Lung (tissue), 11 donors: ENCODE measurements at regions not wholly inside any gene's neighbourhood (a gene's known extent, or its start where the extent isn't known, plus 50 kb on each side); places are given as distances from the start of the nearest gene placed in this dataset.

Experiments
- ATAC-seq: fragments of 200-7000 bp; cut with Tn5 transposase; one replicate; pipeline ENCODE4 v1.9.1; 2020; ENCODE audit warnings: moderate number of reproducible peaks; ENCODE audit not compliant: insufficient read depth, low FRiP score
- DNase-seq, 3 donors: peaks; one replicate each; pipeline ENCODE4 v3.0.0-alpha.2; 2013 to 2017
- H3K27ac ChIP-seq, 2 donors: one replicate each; pipeline ENCODE4 v1.5.1; 2013; ENCODE audit warnings: mild to moderate bottlenecking in 2 of 2, moderate library complexity in 2 of 2, control low read depth in 1 of 2, inconsistent platforms in 1 of 2, low read depth in 1 of 2, low read length in 1 of 2
- H3K27me3 ChIP-seq, 3 donors: one replicate each; pipeline ENCODE4 v1.5.1; 2013; ENCODE audit warnings: low read length in 2 of 3; ENCODE audit not compliant: control insufficient read depth in 3 of 3, insufficient read depth in 3 of 3
- H3K36me3 ChIP-seq, 4 donors: one replicate each; pipeline ENCODE4 v1.5.1; 2013; ENCODE audit warnings: low read length in 4 of 4, mild to moderate bottlenecking in 1 of 4, moderate library complexity in 1 of 4; ENCODE audit not compliant: control insufficient read depth in 4 of 4, insufficient read depth in 4 of 4
- H3K4me1 ChIP-seq, 5 donors: one replicate each; pipeline ENCODE4 v1.5.1; 2013; ENCODE audit warnings: low read length in 5 of 5, mild to moderate bottlenecking in 2 of 5, moderate library complexity in 1 of 5; ENCODE audit not compliant: control insufficient read depth in 5 of 5, insufficient read depth in 5 of 5
- H3K4me3 ChIP-seq: one replicate; pipeline ENCODE4 v1.5.1; 2013; ENCODE audit warnings: mild to moderate bottlenecking, control low read depth, moderate library complexity
- H3K9ac ChIP-seq, 2 donors: one replicate each; pipeline ENCODE4 v1.5.1; 2013; ENCODE audit warnings: low read length in 2 of 2, control low read depth in 1 of 2; ENCODE audit not compliant: insufficient read depth in 1 of 2
- H3K9me3 ChIP-seq, 4 donors: one replicate each; pipeline ENCODE4 v1.5.1; 2013; ENCODE audit warnings: low read length in 3 of 4, mild to moderate bottlenecking in 1 of 4, moderate library complexity in 1 of 4; ENCODE audit not compliant: control insufficient read depth in 4 of 4, insufficient read depth in 3 of 4
- CTCF ChIP-seq: IDR thresholded peaks from 2 replicates; pipeline ENCODE4 v1.5.1; 2012; ENCODE audit warnings: mild to moderate bottlenecking; ENCODE audit errors: control extremely low read depth, extremely low read depth
- WGBS, 2 donors: extraction: QIAGEN DNeasy Blood & Tissue Kit; methylation state at CpG; one replicate each; pipeline ENCODE4 v1.1.7; 2013; 5-methylcytosine and 5-hydroxymethylcytosine counted together
- donor health status: control.
- donor health status: control.
- donor health status: Bipolar disorder and iron deficiency.
- donor health status: healthy.
- donor health status: DM: yes; HTN: yes; CAD: no.

DNA sequence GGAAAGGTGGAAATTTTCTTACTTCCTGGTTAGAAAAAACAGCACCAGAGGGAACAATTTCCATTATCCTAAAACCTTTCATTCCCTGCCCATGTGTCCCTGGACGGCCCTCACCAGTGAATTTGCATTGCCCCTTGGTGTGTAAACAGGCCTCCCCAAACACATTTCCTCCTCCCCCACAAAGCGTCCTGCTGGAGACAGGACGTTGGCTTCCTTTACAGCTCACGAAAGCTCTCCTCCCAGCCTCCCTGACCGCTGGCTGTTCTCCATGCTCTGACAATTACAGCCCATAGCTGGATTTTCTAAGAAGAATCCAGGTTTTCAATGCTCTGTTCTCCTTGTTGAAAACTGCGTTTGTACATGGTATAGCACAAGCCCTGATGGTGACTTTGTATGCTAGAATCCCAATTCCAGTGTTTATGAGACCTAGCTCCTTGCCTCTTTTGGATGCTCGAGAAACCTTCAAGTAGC is 724.2 kb upstream of the CELF2 start:
- no peak overlapping the region for H3K9ac ChIP-seq
- no peak overlapping the region for H3K27ac ChIP-seq
- peaks cover 0 to 19% (median 10%) of the 10 kb centered on the region in 5 donors for H3K4me1 ChIP-seq
- H3K9me3 ChIP-seq = peaks cover 0 to 2% (median 0%) of the 10 kb centered on the region in 4 donors
- ATAC-seq (no peak), DNase-seq (peak; percentile 47 to 83 (median 67))
- 26 to 34% methylated on average over 7 of the region's 7 CpGs for WGBS, 2 donors
- TF ChIP-seq CTCF = no peak
- no peaks in the 10 kb centered on the region for H3K27me3 ChIP-seq
- H3K4me3 ChIP-seq = no peak overlapping the region
- no peaks in the 10 kb centered on the region for H3K36me3 ChIP-seq

DNA sequence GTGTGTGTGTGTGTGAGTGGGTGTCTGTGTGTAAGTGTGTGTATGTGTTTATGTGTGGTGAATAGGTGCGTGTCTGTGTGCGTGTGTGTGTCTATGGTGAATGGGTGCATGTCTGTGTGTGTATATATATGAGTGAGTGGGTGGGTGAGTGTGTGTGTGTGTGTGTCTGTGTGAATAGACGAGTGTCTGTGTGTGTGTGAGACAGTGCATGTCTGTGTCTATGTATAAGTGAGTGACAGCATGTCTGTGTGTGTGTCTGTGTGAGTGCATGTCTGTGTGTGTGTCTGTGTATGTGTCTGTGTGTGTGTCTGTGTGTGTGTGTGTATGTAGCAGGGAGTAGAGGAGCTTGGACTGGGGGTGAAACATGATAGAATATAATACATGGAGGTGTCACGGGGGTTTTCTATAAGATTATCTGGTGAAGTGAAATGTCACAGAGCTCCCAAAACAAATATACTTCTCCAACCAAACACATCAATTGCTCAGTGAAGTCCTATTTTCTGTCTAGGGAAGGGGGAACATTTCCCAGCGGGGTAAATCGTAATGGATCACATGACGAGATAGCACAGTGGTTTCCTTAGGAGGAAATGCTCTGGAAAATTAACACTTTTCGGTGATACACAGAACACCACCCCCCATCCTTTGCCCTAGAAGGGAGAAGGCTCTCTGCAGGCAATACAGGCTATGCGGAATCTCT is 723.3 kb upstream of the CELF2 start:
- Histone ChIP-seq H3K27me3 (no peaks in the 10 kb centered on the region), H3K36me3 (no peaks in the 10 kb centered on the region), H3K4me3 (no peak overlapping the region), H3K27ac (no peak overlapping the region), H3K4me1 (peaks cover 0 to 19% (median 10%) of the 10 kb centered on the region in 5 donors), H3K9me3 (peaks cover 0 to 2% (median 0%) of the 10 kb centered on the region in 4 donors), H3K9ac (no peak overlapping the region)
- TF ChIP-seq CTCF = no peak
- ATAC-seq (no peak), DNase-seq (no peak)
- 83 to 85% methylated on average over 9 of the region's 9 CpGs for WGBS, 2 donors

DNA sequence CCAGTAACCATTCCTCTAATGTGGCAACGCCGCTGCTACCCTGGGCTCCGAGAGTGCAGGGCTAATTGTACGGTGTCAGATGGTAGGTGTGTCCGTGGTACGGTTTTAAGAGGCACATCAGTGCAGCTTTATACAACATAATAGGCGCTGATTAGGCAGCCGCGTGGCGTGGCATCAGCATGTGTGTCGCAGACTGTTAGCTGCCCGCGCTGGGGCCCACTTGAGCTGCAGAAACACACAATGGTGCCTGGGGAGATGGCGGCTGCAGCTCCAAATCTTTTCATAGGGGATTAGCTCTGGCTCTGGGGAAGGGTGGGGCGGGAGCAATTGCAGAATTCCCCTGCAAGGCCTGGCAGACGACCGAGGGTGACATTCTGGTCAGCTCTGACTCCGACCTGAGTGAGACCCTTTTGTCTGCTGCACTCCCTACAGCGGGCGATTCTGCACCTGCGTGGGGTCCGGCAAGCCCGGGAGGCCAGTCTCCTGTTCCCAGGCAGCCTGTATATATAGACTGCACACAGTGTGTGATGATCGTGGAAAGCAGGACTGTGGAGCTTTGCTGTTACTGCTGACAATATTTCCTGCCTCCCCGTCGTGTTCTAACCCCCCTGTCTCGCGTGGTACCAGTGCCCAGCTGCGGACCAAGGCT is 722.7 kb upstream of the CELF2 start:
- Histone ChIP-seq H3K4me3 (no peak overlapping the region), H3K9ac (no peak overlapping the region), H3K36me3 (no peaks in the 10 kb centered on the region), H3K27ac (no peak overlapping the region), H3K4me1 (peaks cover 0 to 19% (median 10%) of the 10 kb centered on the region in 5 donors), H3K9me3 (peaks cover 0 to 2% (median 0%) of the 10 kb centered on the region in 4 donors), H3K27me3 (no peaks in the 10 kb centered on the region)
- DNase-seq (no peak), ATAC-seq (no peak)
- WGBS, 2 donors = 85 to 88% methylated on average over 29 of the region's 29 CpGs
- no peak for TF ChIP-seq CTCF
